SU-DHL-6 (cell line): ENCODE measurements at regions not wholly inside any gene's neighbourhood (a gene's known extent, or its start where the extent isn't known, plus 50 kb on each side); places are given as distances from the start of the nearest gene placed in this dataset.

ENCODE experiments used
- H2AFZ ChIP-seq: fragments of 200-600 bp; sonication (generic); 2 replicates; pipeline ENCODE4 v1.6.1; 2014; ENCODE audit warnings: low read depth, mild to moderate bottlenecking, moderate library complexity, mixed read lengths, antibody characterized with exemption, low read length; ENCODE audit not compliant: severe bottlenecking
- H3F3A ChIP-seq: fragments of 200-600 bp; shearing (Covaris generic); 2 replicates; pipeline ENCODE4 v1.6.0; 2016; ENCODE audit warnings: antibody characterized with exemption, mild to moderate bottlenecking; ENCODE audit not compliant: insufficient read depth
- H3K27ac ChIP-seq: fragments of 200-600 bp; sonication (generic); 2 replicates; pipeline ENCODE4 v1.5.1; 2016; ENCODE audit warnings: low read depth, mild to moderate bottlenecking, low read length, moderate library complexity, mixed read lengths
- H3K27me3 ChIP-seq: fragments of 200-600 bp; sonication (generic), shearing (Covaris generic); 2 replicates; pipeline ENCODE4 v1.6.0; 2014; ENCODE audit warnings: mild to moderate bottlenecking, low read length
- H3K36me3 ChIP-seq: fragments of 200-600 bp; sonication (generic); 2 replicates; pipeline ENCODE4 v1.6.1; 2014; ENCODE audit warnings: mild to moderate bottlenecking, low read length, mixed read lengths
- H3K4me2 ChIP-seq: fragments of 300-600, 200-600 bp; shearing (Covaris generic), sonication (generic); 2 replicates; pipeline ENCODE4 v1.6.0; 2014; ENCODE audit warnings: low read length, low read depth, mild to moderate bottlenecking; ENCODE audit not compliant: poor library complexity, severe bottlenecking
- H3K4me3 ChIP-seq: fragments of 200-600 bp; sonication (generic); 2 replicates; pipeline ENCODE4 v1.5.1; 2014; ENCODE audit warnings: antibody characterized with exemption, low read length, mild to moderate bottlenecking, mixed read lengths; ENCODE audit not compliant: insufficient read depth, poor library complexity, severe bottlenecking
- H3K79me2 ChIP-seq: fragments of 200-600 bp; sonication (generic); 2 replicates; pipeline ENCODE4 v1.6.1; 2014; ENCODE audit warnings: mild to moderate bottlenecking, low read length, moderate library complexity; ENCODE audit not compliant: insufficient read depth
- H3K9ac ChIP-seq: fragments of 200-600 bp; sonication (generic); 2 replicates; pipeline ENCODE4 v1.7.0; 2014; ENCODE audit warnings: mild to moderate bottlenecking, low read length
- H3K9me2 ChIP-seq: fragments of 200-600 bp; sonication (generic); replicated peaks from 2 replicates; pipeline ENCODE4 v1.6.1; 2014; ENCODE audit warnings: low read length; ENCODE audit not compliant: insufficient read depth
- H3K9me3 ChIP-seq: fragments of 200-600 bp; sonication (generic); 2 replicates; pipeline ENCODE4 v1.6.1; 2014; ENCODE audit warnings: low read length, mixed read lengths; ENCODE audit not compliant: insufficient read depth
- H4K20me1 ChIP-seq: fragments of 200-600 bp; sonication (generic); 2 replicates; pipeline ENCODE4 v1.6.1; 2014; ENCODE audit warnings: low read depth, mild to moderate bottlenecking, antibody characterized with exemption, low read length, moderate library complexity, mixed read lengths
- CTCF ChIP-seq: fragments of 200-600 bp; sonication (generic); IDR thresholded peaks from one replicate; pipeline ENCODE4 v1.5.1; 2017; ENCODE audit warnings: antibody characterized with exemption, mild to moderate bottlenecking, low read length, moderate library complexity; ENCODE audit not compliant: insufficient read depth, poor library complexity, severe bottlenecking
- EZH2phosphoT487 ChIP-seq: fragments of 200-600 bp; sonication (generic), shearing (Covaris generic); conservative IDR thresholded peaks from 2 replicates; pipeline ENCODE4 v1.6.1; 2018; ENCODE audit warnings: mild to moderate bottlenecking, antibody characterized with exemption, low read length, moderate library complexity, mixed read lengths

- no peak overlapping the region for H3K4me3 ChIP-seq
- H3K36me3 ChIP-seq: no peaks in the 10 kb centered on the region
- no peak overlapping the region for H2AFZ ChIP-seq
- H3K79me2 ChIP-seq: no peaks in the 10 kb centered on the region
- H3K9ac ChIP-seq: no peak overlapping the region
- TF ChIP-seq EZH2phosphoT487: no peak
- TF ChIP-seq CTCF: no peak
- H3K9me3 ChIP-seq: no peaks in the 10 kb centered on the region
- H3K27me3 ChIP-seq: no peaks in the 10 kb centered on the region; the same call in 1 of the 2 replicates
- H4K20me1 ChIP-seq: no peaks in the 10 kb centered on the region
- H3K9me2 ChIP-seq: no peaks in the 10 kb centered on the region
- H3K4me2 ChIP-seq: no peak overlapping the region
- no peaks in the 10 kb centered on the region for H3F3A ChIP-seq
- H3K27ac ChIP-seq: no peak overlapping the region
Measured at GRCh38 chr6:33912195-33912594, 108.4 kb upstream of the MLN start.

- Histone ChIP-seq H3K27me3 (no peaks in the 10 kb centered on the region; the same call in 1 of the 2 replicates), H3K79me2 (no peaks in the 10 kb centered on the region), H2AFZ (no peak overlapping the region), H3F3A (no peaks in the 10 kb centered on the region), H3K9me2 (no peaks in the 10 kb centered on the region), H3K9me3 (no peaks in the 10 kb centered on the region), H3K9ac (no peak overlapping the region), H3K4me3 (no peak overlapping the region), H3K27ac (no peak overlapping the region), H4K20me1 (no peaks in the 10 kb centered on the region), H3K4me2 (no peak overlapping the region), H3K36me3 (no peaks in the 10 kb centered on the region)
- TF ChIP-seq CTCF: no peak
- no peak for TF ChIP-seq EZH2phosphoT487
Measured at GRCh38 chr6:33911488-33911887, 107.7 kb upstream of the MLN start.

- Histone ChIP-seq H3K27me3 (no peaks in the 10 kb centered on the region; the same call in 1 of the 2 replicates), H4K20me1 (no peaks in the 10 kb centered on the region), H3K27ac (no peak overlapping the region), H3K36me3 (no peaks in the 10 kb centered on the region), H3K9me3 (no peaks in the 10 kb centered on the region), H3K79me2 (no peaks in the 10 kb centered on the region), H3K4me2 (no peak overlapping the region), H3K4me3 (no peak overlapping the region), H3K9ac (no peak overlapping the region), H3K9me2 (no peaks in the 10 kb centered on the region), H2AFZ (no peak overlapping the region), H3F3A (no peaks in the 10 kb centered on the region)
- TF ChIP-seq CTCF: no peak
- no peak for TF ChIP-seq EZH2phosphoT487
Measured at GRCh38 chr6:33910594-33910993, 106.8 kb upstream of the MLN start.
